ENCODE measurements at regions not wholly inside any gene's neighbourhood (a gene's known extent, or its start where the extent isn't known, plus 50 kb on each side); places are given as distances from the start of the nearest gene placed in this dataset.

DNA sequence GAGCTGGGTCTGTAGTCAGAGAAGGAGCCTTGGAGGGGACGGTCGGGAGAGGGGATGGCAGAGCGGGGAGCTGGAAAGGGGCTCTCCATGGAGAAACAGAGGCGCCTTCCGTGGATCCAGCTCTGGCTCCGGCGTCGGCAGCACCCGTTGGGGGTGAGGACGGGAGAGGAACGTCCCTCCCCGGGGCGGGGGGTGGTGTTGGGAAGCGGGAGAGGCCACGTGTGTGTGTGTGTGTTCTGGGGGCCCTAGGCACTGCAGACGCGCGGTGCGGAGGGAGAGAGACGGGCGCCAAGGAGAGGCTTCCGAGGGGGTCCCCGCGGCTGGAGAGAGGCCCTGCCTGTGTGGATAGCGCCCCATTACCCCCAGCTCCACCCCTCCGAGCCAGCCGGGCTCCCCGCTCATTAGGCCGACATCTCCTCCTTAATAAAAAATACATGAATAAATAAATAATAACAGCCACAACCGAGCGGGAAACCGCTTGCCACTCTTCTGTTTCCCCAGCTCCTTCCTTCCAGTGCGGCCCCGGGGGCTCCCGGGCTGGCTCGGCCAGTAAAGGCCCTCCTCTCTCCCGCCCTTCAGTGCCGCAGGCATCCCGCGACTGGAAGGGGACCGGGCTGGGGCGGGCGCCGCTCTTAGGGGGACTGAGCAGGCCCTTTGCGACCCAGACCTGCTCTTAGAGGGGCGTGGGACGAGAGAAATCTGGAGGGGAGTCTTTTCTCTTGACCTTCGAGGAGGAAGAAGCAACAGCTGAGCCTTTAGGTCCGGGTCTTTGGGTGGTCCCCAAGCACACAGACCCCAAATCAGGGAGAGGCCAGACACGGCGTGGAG lies 71.3 kb upstream of the ARAP3 start:
- Histone ChIP-seq H2AK5ac (ENCODE audit: low read depth, low read length) (no peak overlapping the region), H4K20me1 (replicated peaks in 1 of 2; ENCODE audit: control insufficient read depth in 1 of 2, insufficient read depth in 2 of 2, low read length in 2 of 2) (no peaks in the 10 kb centered on the region), H3K9me3 (ENCODE audit: insufficient read depth in 2 of 2, low read depth in 1 of 2, low read length in 1 of 2) (no peaks in the 10 kb centered on the region), H3K18ac (ENCODE audit: extremely low read depth, low read length) (no peak overlapping the region), H3K23me2 (ENCODE audit: low read depth, low read length) (peaks cover 9% of the 10 kb centered on the region; the same call in 1 of the 2 replicates), H3K4me2 (ENCODE audit: insufficient read depth in 1 of 2, low read depth in 2 of 2, low read length in 2 of 2) (peak overlapping the region; percentile 63 to 81), H4K8ac (ENCODE audit: extremely low read depth, insufficient read depth, low read length) (no peak overlapping the region), H3K14ac (ENCODE audit: insufficient read length) (no peak overlapping the region), H3K36me3 (ENCODE audit: control insufficient read depth in 2 of 4, insufficient read depth in 4 of 4, low read length in 3 of 4) (no peaks in the 10 kb centered on the region), H4K91ac (replicated peaks; ENCODE audit: insufficient read length, low read length) (no peak overlapping the region), H2BK15ac (ENCODE audit: low read length) (no peak overlapping the region; the same call in 1 of the 2 replicates), H2BK20ac (ENCODE audit: low read length) (no peak overlapping the region), H3K4me3 (ENCODE audit: extremely low read depth in 1 of 4, insufficient read depth in 2 of 4, low read depth in 3 of 4, low read length in 4 of 4) (peak overlapping the region; percentile 6 to 52 (median 12); a peak in 5 of 8 replicates), H2AFZ (ENCODE audit: low read length) (no peak overlapping the region), H3K27ac (ENCODE audit: low read depth, low read length) (no peak overlapping the region), H3K56ac (replicated peaks; ENCODE audit: insufficient read length, low read depth, low read length) (no peak overlapping the region), H2BK120ac (replicated peaks; ENCODE audit: low read depth, low read length) (no peak overlapping the region), H3K4ac (replicated peaks; ENCODE audit: insufficient read length, low read depth, low read length) (no peak overlapping the region), H2BK12ac (ENCODE audit: low read depth, low read length) (no peak overlapping the region), H4K5ac (ENCODE audit: insufficient read length, low read depth, low read length) (no peak overlapping the region), H3K27me3 (replicated peaks in 1 of 4; ENCODE audit: control insufficient read depth in 3 of 4, extremely low read depth in 1 of 4, insufficient read depth in 3 of 4, low read length in 3 of 4) (peaks cover 12 to 29% (median 21%) of the 10 kb centered on the region in 4 experiments), H3K79me1 (ENCODE audit: low read depth, low read length) (no peaks in the 10 kb centered on the region), H3K23ac (ENCODE audit: insufficient read length) (no peak overlapping the region), H3K9ac (replicated peaks in 1 of 4; ENCODE audit: extremely low read depth in 1 of 4, low read depth in 3 of 4, low read length in 3 of 4) (no peak overlapping the region), H3K79me2 (ENCODE audit: control insufficient read depth in 1 of 2, insufficient read depth in 2 of 2, low read length in 2 of 2) (no peaks in the 10 kb centered on the region), H2BK5ac (ENCODE audit: low read depth, low read length) (no peak overlapping the region), H3K4me1 (replicated peaks in 1 of 4; ENCODE audit: control insufficient read depth in 3 of 4, insufficient read depth in 4 of 4, low read length in 3 of 4) (peaks cover 5 to 14% (median 11%) of the 10 kb centered on the region in 4 experiments)
- 21% methylated on average over 39 of the region's 51 CpGs; no CpG with 5 or more reads in 1 of the 2 experiments for WGBS, 2 experiments (ENCODE audit: extremely low coverage in 1 of 2, insufficient coverage in 1 of 2, insufficient read length in 1 of 2, insufficient replicate concordance in 2 of 2, low coverage in 1 of 2, low lambda C conversion rate in 2 of 2, missing lambda C conversion rate in 1 of 2)
- no peak for FAIRE-seq
- DNase-seq (ENCODE audit: low read depth in 1 of 2, low spot score in 2 of 2) = no peak
- TF ChIP-seq PHF8 (conservative IDR thresholded peaks at IDR 0.05; ENCODE audit: low read depth, low read length) = no peak
- no peak for TF ChIP-seq TEAD4 (IDR thresholded peaks at IDR 0.05; ENCODE audit: low read depth, low read length)
- TF ChIP-seq HDAC2 (IDR thresholded peaks at IDR 0.05; ENCODE audit: borderline replicate concordance in 1 of 2, low read depth in 2 of 2, low read length in 2 of 2) = 0 out of 4 replicates have a peak, but pooled peaks of 1 of the 2 experiments have one; percentile 18
- no peak for TF ChIP-seq JUND (IDR thresholded peaks at IDR 0.05; ENCODE audit: low read length)
- TF ChIP-seq USF2 (IDR thresholded peaks at IDR 0.05; ENCODE audit: low read length) = no peak
- no peak for TF ChIP-seq FOSL1 (IDR thresholded peaks at IDR 0.05; ENCODE audit: insufficient read depth, low read depth, low read length)
- no peak for TF ChIP-seq KDM5A (IDR thresholded peaks at IDR 0.05; ENCODE audit: low read length)
- no peak for TF ChIP-seq SP2 (IDR thresholded peaks at IDR 0.05; ENCODE audit: low read length)
- TF ChIP-seq SUZ12 (IDR thresholded peaks at IDR 0.05; ENCODE audit: low read length) = peak; percentile 56
- ChIA-PET POLR2A (ENCODE audit: partially characterized antibody) (interaction anchor here (0.6 to 3.2 kb wide), 9 partner anchors 9 to 128 kb away, joined by 3 to 15 read pairs (median 4); partner anchors contain the start of gene PCDH1), CTCF (ENCODE audit: partially characterized antibody) (interaction anchor here (0.6 to 16.8 kb wide), 24 partner anchors 8 to 207 kb away, joined by 3 to 221 read pairs (median 4); partner anchors contain the start of genes ARAP3 and PCDH1)

Measured in H1 (cell line).